Activated CD4-positive, alpha-beta memory T cell treated with anti-CD3 and anti-CD28 coated beads for 36 hours (primary cell): ENCODE measurements at regions not wholly inside any gene's neighbourhood (a gene's known extent, or its start where the extent isn't known, plus 50 kb on each side); places are given as distances from the start of the nearest gene placed in this dataset.

Experiments used
- CTCF ChIA-PET: fragments of 350-600 bp; sonication (Branson Sonifier 250); formaldehyde crosslinking; loops from one replicate; lab custom pipeline; 2021; ENCODE audit warnings: antibody characterized with exemption, inconsistent platforms; lab: Charles Lee
- POLR2A ChIA-PET: fragments of 350-600 bp; sonication (Branson Sonifier 250); formaldehyde crosslinking; loops from one replicate; lab custom pipeline; 2021; ENCODE audit warnings: antibody characterized with exemption; lab: Charles Lee
- DNase-seq: peaks from one replicate; pipeline ENCODE4 v3.0.0-alpha.2; 2020
- H3K27ac Mint-ChIP-seq: one replicate; pipeline ENCODE4 v1.8.0; 2021; ENCODE audit warnings: mixed read lengths
- H3K27me3 Mint-ChIP-seq: one replicate; pipeline ENCODE4 v1.8.0; 2021; ENCODE audit warnings: mixed read lengths
- H3K36me3 Mint-ChIP-seq: one replicate; pipeline ENCODE4 v1.8.0; 2021; ENCODE audit warnings: mixed read lengths
- H3K4me1 Mint-ChIP-seq: one replicate; pipeline ENCODE4 v1.8.0; 2021; ENCODE audit warnings: low read depth, mixed read lengths
- H3K4me3 Mint-ChIP-seq: one replicate; pipeline ENCODE4 v1.8.0; 2021; ENCODE audit warnings: mild to moderate bottlenecking, mixed read lengths
- H3K9me3 Mint-ChIP-seq: one replicate; pipeline ENCODE4 v1.8.0; 2021; ENCODE audit warnings: mixed read lengths
- intact Hi-C: fragments of 100-400 bp; cut with micrococcal nuclease; formaldehyde crosslinking; loops from one replicate; pipeline ENCODE4 v1.15.1; 2023

GRCh38 chr2:209076151-209076550, 347.7 kb upstream of the MAP2 start:
- intact Hi-C loops, result no loop called here
- Mint-ChIP-seq H3K4me3 (no peak overlapping the region), H3K27me3 (no peaks in the 10 kb centered on the region), H3K36me3 (no peaks in the 10 kb centered on the region), H3K9me3 (no peaks in the 10 kb centered on the region), H3K27ac (no peak overlapping the region), H3K4me1 (no peaks in the 10 kb centered on the region)
- no peak for DNase-seq
- POLR2A ChIA-PET, result no interaction called here
- CTCF ChIA-PET, result no interaction called here

GRCh38 chr2:209086761-209087160, 337.1 kb upstream of the MAP2 start:
- CTCF ChIA-PET, result no interaction called here
- Mint-ChIP-seq H3K27me3 (no peaks in the 10 kb centered on the region), H3K4me3 (no peak overlapping the region), H3K36me3 (no peaks in the 10 kb centered on the region), H3K27ac (no peak overlapping the region), H3K9me3 (no peaks in the 10 kb centered on the region), H3K4me1 (no peaks in the 10 kb centered on the region)
- intact Hi-C loops, result no loop called here
- POLR2A ChIA-PET, result no interaction called here
- no peak for DNase-seq

DNA sequence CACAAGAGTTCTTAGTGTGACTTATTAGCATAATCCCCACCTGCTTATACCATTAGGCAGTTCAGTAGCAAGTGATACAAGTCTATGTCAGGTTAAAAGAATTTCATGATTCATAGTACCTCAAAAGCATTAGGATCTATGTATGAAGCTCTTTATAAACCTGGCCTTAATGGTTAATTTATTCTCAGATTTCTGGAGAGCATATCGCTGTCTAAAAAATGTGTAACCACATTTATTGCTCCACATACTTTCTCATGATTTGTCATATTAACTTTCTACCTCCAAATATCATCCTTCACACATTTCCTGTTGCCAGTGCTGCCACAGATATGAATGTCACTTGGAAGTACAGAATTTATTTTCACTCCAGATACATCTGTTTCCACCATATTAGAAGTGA, 332.8 kb upstream of the MAP2 start:
- CTCF ChIA-PET, result no interaction called here
- Mint-ChIP-seq H3K36me3 (no peaks in the 10 kb centered on the region), H3K9me3 (no peaks in the 10 kb centered on the region), H3K27ac (no peak overlapping the region), H3K4me1 (no peaks in the 10 kb centered on the region), H3K27me3 (no peaks in the 10 kb centered on the region), H3K4me3 (no peak overlapping the region)
- POLR2A ChIA-PET, result no interaction called here
- no peak for DNase-seq
- intact Hi-C loops, result no loop called here

DNA sequence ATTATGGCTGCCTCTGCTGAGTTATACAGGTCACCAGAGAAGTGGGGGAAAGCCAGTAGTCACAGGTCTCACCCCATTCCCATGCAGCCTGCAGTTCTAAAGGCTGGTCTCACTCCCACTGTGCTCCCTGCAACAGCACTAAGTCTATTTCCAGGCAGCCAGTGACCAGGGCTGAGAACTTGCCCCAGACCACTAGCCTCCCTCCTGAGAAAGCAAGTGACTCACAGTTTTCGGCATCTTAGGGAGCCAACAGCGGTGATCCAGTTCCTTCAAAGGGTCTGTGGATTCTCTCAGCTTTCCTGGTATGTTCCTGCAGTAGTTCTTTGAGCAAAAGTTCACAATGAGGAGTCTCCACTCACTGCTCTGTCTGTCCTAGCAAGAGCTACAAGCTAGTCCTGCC, 329.6 kb upstream of the MAP2 start:
- no peaks in the 10 kb centered on the region for H3K9me3 Mint-ChIP-seq
- POLR2A ChIA-PET, result no interaction called here
- no peak overlapping the region for H3K4me3 Mint-ChIP-seq
- no peaks in the 10 kb centered on the region for H3K4me1 Mint-ChIP-seq
- CTCF ChIA-PET, result no interaction called here
- H3K27me3 Mint-ChIP-seq, result no peaks in the 10 kb centered on the region
- no peak overlapping the region for H3K27ac Mint-ChIP-seq
- intact Hi-C loops, result no loop called here
- H3K36me3 Mint-ChIP-seq, result no peaks in the 10 kb centered on the region
- DNase-seq, result no peak

DNA sequence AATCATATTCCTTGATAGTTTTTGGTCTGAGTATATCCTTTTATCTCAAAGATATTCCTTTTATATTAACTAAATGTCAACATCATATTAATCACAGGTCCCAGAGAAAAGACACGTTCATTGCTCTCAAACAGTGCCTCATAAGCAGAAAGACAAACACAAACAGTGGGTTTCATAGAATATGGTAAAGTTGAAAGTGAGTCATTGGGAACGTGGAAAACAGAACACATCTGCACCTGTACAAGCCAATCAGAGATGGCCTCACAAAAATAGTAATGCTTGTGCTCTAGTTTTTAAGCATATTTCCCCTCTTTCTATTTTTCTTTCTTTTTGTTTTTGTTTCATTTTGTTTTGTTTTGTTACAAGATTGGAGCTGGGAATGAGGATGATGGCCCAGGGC, 328.4 kb upstream of the MAP2 start:
- H3K4me1 Mint-ChIP-seq, result no peaks in the 10 kb centered on the region
- ChIA-PET POLR2A (no interaction called here), CTCF (no interaction called here)
- intact Hi-C loops, result no loop called here
- no peaks in the 10 kb centered on the region for H3K36me3 Mint-ChIP-seq
- H3K27me3 Mint-ChIP-seq, result no peaks in the 10 kb centered on the region
- H3K4me3 Mint-ChIP-seq, result no peak overlapping the region
- DNase-seq, result no peak
- no peak overlapping the region for H3K27ac Mint-ChIP-seq
- no peaks in the 10 kb centered on the region for H3K9me3 Mint-ChIP-seq

GRCh38 chr2:209097168-209097567, 326.7 kb upstream of the MAP2 start:
- DNase-seq, result no peak
- POLR2A ChIA-PET, result no interaction called here
- intact Hi-C loops, result no loop called here
- Mint-ChIP-seq H3K9me3 (no peaks in the 10 kb centered on the region), H3K4me3 (no peak overlapping the region), H3K27me3 (no peaks in the 10 kb centered on the region), H3K27ac (no peak overlapping the region), H3K36me3 (no peaks in the 10 kb centered on the region), H3K4me1 (no peaks in the 10 kb centered on the region)
- CTCF ChIA-PET, result no interaction called here

DNA sequence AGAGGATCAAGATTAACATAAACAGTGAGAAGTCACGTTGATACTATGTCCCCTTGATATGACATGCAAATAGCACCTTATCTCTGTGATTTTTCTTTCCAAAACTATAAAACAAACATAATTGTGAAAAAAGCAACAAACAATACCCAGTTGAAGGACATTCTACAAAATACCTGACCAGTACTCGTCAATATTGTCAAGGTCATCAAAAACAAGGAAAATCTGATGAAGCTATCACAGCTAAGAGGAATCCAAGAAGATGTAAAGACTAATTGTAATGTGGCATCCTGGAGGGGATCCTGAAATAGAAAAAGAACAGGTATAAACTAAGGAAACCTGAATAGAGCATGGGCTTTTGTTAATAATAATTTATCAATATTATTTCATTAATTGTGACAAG, 321.5 kb upstream of the MAP2 start:
- Mint-ChIP-seq H3K27ac (no peak overlapping the region), H3K4me1 (no peaks in the 10 kb centered on the region), H3K27me3 (no peaks in the 10 kb centered on the region), H3K4me3 (no peak overlapping the region), H3K9me3 (no peaks in the 10 kb centered on the region), H3K36me3 (no peaks in the 10 kb centered on the region)
- no peak for DNase-seq
- intact Hi-C loops, result no loop called here
- POLR2A ChIA-PET, result no interaction called here
- CTCF ChIA-PET, result no interaction called here

GRCh38 chr2:209113026-209113425, 310.8 kb upstream of the MAP2 start:
- DNase-seq, result no peak
- intact Hi-C loops, result no loop called here
- Mint-ChIP-seq H3K27me3 (no peaks in the 10 kb centered on the region), H3K9me3 (peaks cover 6% of the 10 kb centered on the region), H3K36me3 (no peaks in the 10 kb centered on the region), H3K4me1 (no peaks in the 10 kb centered on the region), H3K27ac (no peak overlapping the region), H3K4me3 (no peak overlapping the region)
- ChIA-PET POLR2A (no interaction called here), CTCF (no interaction called here)

- ChIA-PET POLR2A (no interaction called here), CTCF (no interaction called here)
- Mint-ChIP-seq H3K9me3 (no peaks in the 10 kb centered on the region), H3K4me1 (no peaks in the 10 kb centered on the region), H3K4me3 (no peak overlapping the region), H3K36me3 (no peaks in the 10 kb centered on the region), H3K27me3 (no peaks in the 10 kb centered on the region), H3K27ac (no peak overlapping the region)
- no peak for DNase-seq
- intact Hi-C loops, result no loop called here
These were observed 309.1 kb upstream of the MAP2 start for GRCh38 chr2:209114588-209115240.

GRCh38 chr2:209121691-209122090, 302.2 kb upstream of the MAP2 start:
- Mint-ChIP-seq H3K4me3 (no peak overlapping the region), H3K9me3 (peaks cover 5% of the 10 kb centered on the region), H3K27me3 (no peaks in the 10 kb centered on the region), H3K36me3 (no peaks in the 10 kb centered on the region), H3K4me1 (no peaks in the 10 kb centered on the region), H3K27ac (no peak overlapping the region)
- intact Hi-C loops, result no loop called here
- no peak for DNase-seq
- POLR2A ChIA-PET, result interaction anchor here (0.5 kb wide), 1 partner anchor 502 kb away, joined by 3 read pairs; no protein-coding TSS in a partner anchor
- CTCF ChIA-PET, result no interaction called here

- Mint-ChIP-seq H3K27ac (no peak overlapping the region), H3K27me3 (no peaks in the 10 kb centered on the region), H3K9me3 (peaks cover 8% of the 10 kb centered on the region), H3K4me1 (no peaks in the 10 kb centered on the region), H3K4me3 (no peak overlapping the region), H3K36me3 (no peaks in the 10 kb centered on the region)
- CTCF ChIA-PET, result no interaction called here
- POLR2A ChIA-PET, result no interaction called here
- DNase-seq, result no peak
- intact Hi-C loops, result no loop called here
These were observed 298.6 kb upstream of the MAP2 start for GRCh38 chr2:209125291-209125690.

DNA sequence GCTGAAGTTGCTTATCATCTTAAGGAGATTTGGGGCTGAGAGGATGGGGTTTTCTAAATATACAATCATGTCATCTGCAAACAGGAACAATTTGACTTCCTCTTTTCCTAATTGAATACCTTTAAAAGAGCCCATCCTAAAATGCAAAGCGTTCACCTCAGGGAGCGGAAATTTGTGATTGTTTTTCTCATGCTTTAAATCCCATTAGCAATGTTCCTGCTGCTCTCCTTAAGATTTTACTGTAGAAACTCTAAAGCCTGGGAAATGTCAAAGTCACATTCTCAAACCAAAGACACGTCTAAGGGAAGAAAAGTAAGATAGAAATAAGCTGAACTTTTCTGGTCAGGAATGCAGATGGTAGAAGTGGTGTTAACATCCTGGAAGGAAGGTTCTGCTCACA, 285.8 kb upstream of the MAP2 start:
- Mint-ChIP-seq H3K36me3 (no peaks in the 10 kb centered on the region), H3K4me3 (no peak overlapping the region), H3K9me3 (peaks cover 5% of the 10 kb centered on the region), H3K27me3 (no peaks in the 10 kb centered on the region), H3K27ac (no peak overlapping the region), H3K4me1 (no peaks in the 10 kb centered on the region)
- DNase-seq, result no peak
- intact Hi-C loops, result no loop called here
- CTCF ChIA-PET, result no interaction called here
- POLR2A ChIA-PET, result no interaction called here

DNA sequence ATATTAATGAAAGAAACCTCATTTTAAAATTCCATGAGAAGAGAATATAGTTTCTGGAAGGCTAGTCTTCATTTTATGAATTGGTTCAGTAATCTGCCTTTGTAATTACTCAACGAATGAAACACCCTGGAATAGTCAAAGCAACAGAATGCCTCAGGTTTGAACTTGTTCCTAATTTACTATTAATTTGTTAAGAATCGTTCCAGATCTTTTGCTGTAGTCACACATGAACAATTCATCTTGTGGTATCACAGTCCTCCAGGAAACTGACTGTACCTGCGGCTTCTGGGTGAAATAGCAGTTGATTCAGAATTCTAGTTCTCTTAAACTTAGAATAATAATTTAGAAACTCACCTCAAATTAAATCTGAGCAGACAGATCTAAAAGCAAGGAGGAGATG, 282.7 kb upstream of the MAP2 start:
- H3K4me3 Mint-ChIP-seq, result no peak overlapping the region
- DNase-seq, result no peak
- POLR2A ChIA-PET, result no interaction called here
- H3K27me3 Mint-ChIP-seq, result no peaks in the 10 kb centered on the region
- CTCF ChIA-PET, result no interaction called here
- no peaks in the 10 kb centered on the region for H3K4me1 Mint-ChIP-seq
- intact Hi-C loops, result no loop called here
- H3K9me3 Mint-ChIP-seq, result peaks cover 3% of the 10 kb centered on the region
- H3K27ac Mint-ChIP-seq, result no peak overlapping the region
- H3K36me3 Mint-ChIP-seq, result no peaks in the 10 kb centered on the region
